HG03280 (cell line): ENCODE measurements at regions not wholly inside any gene's neighbourhood (a gene's known extent, or its start where the extent isn't known, plus 50 kb on each side); places are given as distances from the start of the nearest gene placed in this dataset.
"Not testable (repeated sequence)": the region's sequence is repeated elsewhere in the genome, so short reads cannot be mapped to it uniquely, and the experiment has no call there.

Experiments
- ATAC-seq: cut with Tn5 transposase; IDR thresholded peaks from one replicate; pipeline ENCODE4 v1.9.1; 2021; ENCODE audit warnings: mild to moderate bottlenecking, moderate library complexity; ENCODE audit not compliant: unreplicated experiment

- no peak for ATAC-seq
Observed at GRCh38 chr4:164058776-164059445, 564.4 kb downstream of the TMA16 start.

GRCh38 chr4:164060456-164060855 lies 566.0 kb downstream of the TMA16 start:
- no peak for ATAC-seq

GRCh38 chr4:164068392-164068791 lies 573.9 kb downstream of the TMA16 start:
- no peak for ATAC-seq

GRCh38 chr4:164070625-164071024 lies 576.1 kb downstream of the TMA16 start:
- no peak for ATAC-seq

GRCh38 chr4:164081371-164081770 lies 586.9 kb downstream of the TMA16 start:
- ATAC-seq = no peak

GRCh38 chr4:164081801-164082200 lies 587.3 kb downstream of the TMA16 start:
- ATAC-seq = no peak

- ATAC-seq = no peak
Observed at GRCh38 chr4:164087733-164088132, 593.2 kb downstream of the TMA16 start.

GRCh38 chr4:164095313-164096110 lies 601.0 kb downstream of the TMA16 start:
- no peak for ATAC-seq

- ATAC-seq = no peak
Observed at GRCh38 chr4:164096766-164097518, 602.5 kb downstream of the TMA16 start.

GRCh38 chr4:164100741-164101365 lies 606.4 kb downstream of the TMA16 start:
- ATAC-seq = not testable (repeated sequence)

- no peak for ATAC-seq
Observed at GRCh38 chr4:164108971-164109370, 614.5 kb downstream of the TMA16 start.

GRCh38 chr4:164109503-164109902 lies 615.0 kb downstream of the TMA16 start:
- ATAC-seq = no peak

- ATAC-seq = no peak
Observed at GRCh38 chr4:164115236-164115635, 620.7 kb downstream of the TMA16 start.

GRCh38 chr4:164116286-164116685 lies 621.8 kb downstream of the TMA16 start:
- no peak for ATAC-seq

GRCh38 chr4:164134388-164134787 lies 619.5 kb upstream of the SMIM31 start:
- no peak for ATAC-seq

GRCh38 chr4:164136180-164136616 lies 617.7 kb upstream of the SMIM31 start:
- ATAC-seq = no peak

GRCh38 chr4:164138521-164138920 lies 615.4 kb upstream of the SMIM31 start:
- no peak for ATAC-seq

- no peak for ATAC-seq
Observed at GRCh38 chr4:164139291-164139690, 614.6 kb upstream of the SMIM31 start.

GRCh38 chr4:164141755-164142375 lies 612.1 kb upstream of the SMIM31 start:
- ATAC-seq = not testable (repeated sequence)

GRCh38 chr4:164154416-164154815 lies 599.5 kb upstream of the SMIM31 start:
- ATAC-seq = no peak

- no peak for ATAC-seq
Observed at GRCh38 chr4:164169591-164169990, 584.3 kb upstream of the SMIM31 start.
